Central memory CD8-positive, alpha-beta T cell (primary cell): ENCODE measurements at regions not wholly inside any gene's neighbourhood (a gene's known extent, or its start where the extent isn't known, plus 50 kb on each side); places are given as distances from the start of the nearest gene placed in this dataset.

Experiments
- ATAC-seq: fragments of 150-1000 bp; cut with Tn5 transposase; replicated peaks from 2 replicates; pipeline ENCODE4 v1.10.0; 2022; ENCODE audit warnings: mild to moderate bottlenecking, moderate FRiP score, moderate number of reproducible peaks; ENCODE audit not compliant: poor library complexity, severe bottlenecking; ENCODE audit errors: extremely low read depth
- DNase-seq, 2 donors: peaks; one replicate each; pipeline ENCODE4 v3.0.0; 2021; ENCODE audit warnings: low spot score in 2 of 2
- H3K27ac Mint-ChIP-seq: one replicate; pipeline ENCODE4 v1.8.0; 2022; ENCODE audit warnings: low read depth, mild to moderate bottlenecking, moderate library complexity, mixed read lengths
- H3K27me3 Mint-ChIP-seq: one replicate; pipeline ENCODE4 v1.8.0; 2022; ENCODE audit warnings: mixed read lengths
- H3K36me3 Mint-ChIP-seq: one replicate; pipeline ENCODE4 v1.8.0; 2022; ENCODE audit warnings: mild to moderate bottlenecking, moderate library complexity, mixed read lengths; ENCODE audit not compliant: insufficient read depth
- H3K4me1 Mint-ChIP-seq: one replicate; pipeline ENCODE4 v1.8.0; 2022; ENCODE audit warnings: mixed read lengths
- H3K4me3 Mint-ChIP-seq: one replicate; pipeline ENCODE4 v1.8.0; 2022; ENCODE audit warnings: mild to moderate bottlenecking, moderate library complexity, mixed read lengths
- H3K9me3 Mint-ChIP-seq: one replicate; pipeline ENCODE4 v1.8.0; 2022; ENCODE audit warnings: mixed read lengths

- no peak overlapping the region for H3K4me3 Mint-ChIP-seq
- H3K9me3 Mint-ChIP-seq, result no peaks in the 10 kb centered on the region
- peaks cover 27% of the 10 kb centered on the region for H3K4me1 Mint-ChIP-seq
- no peak for ATAC-seq
- no peaks in the 10 kb centered on the region for H3K27me3 Mint-ChIP-seq
- H3K36me3 Mint-ChIP-seq, result peaks cover 5% of the 10 kb centered on the region
- no peak for DNase-seq
- no peak overlapping the region for H3K27ac Mint-ChIP-seq
Observed at GRCh38 chr5:42963412-42963811, 76.7 kb downstream of the ANXA2R start.

GRCh38 chr5:42962124-42962523 is 78.0 kb downstream of the ANXA2R start:
- Mint-ChIP-seq H3K4me3 (no peak overlapping the region), H3K36me3 (peaks cover 5% of the 10 kb centered on the region), H3K4me1 (peaks cover 27% of the 10 kb centered on the region), H3K27me3 (no peaks in the 10 kb centered on the region), H3K27ac (peak overlapping the region; percentile 86), H3K9me3 (no peaks in the 10 kb centered on the region)
- peak; percentile 56 for ATAC-seq
- DNase-seq, result no peak

- H3K36me3 Mint-ChIP-seq, result peaks cover 3% of the 10 kb centered on the region
- DNase-seq, result no peak
- no peak overlapping the region for H3K27ac Mint-ChIP-seq
- H3K4me1 Mint-ChIP-seq, result peaks cover 19% of the 10 kb centered on the region
- no peaks in the 10 kb centered on the region for H3K9me3 Mint-ChIP-seq
- H3K4me3 Mint-ChIP-seq, result no peak overlapping the region
- H3K27me3 Mint-ChIP-seq, result no peaks in the 10 kb centered on the region
- no peak for ATAC-seq
Observed at GRCh38 chr5:42960506-42960905, 79.6 kb downstream of the ANXA2R start.

- H3K27ac Mint-ChIP-seq, result no peak overlapping the region
- no peaks in the 10 kb centered on the region for H3K27me3 Mint-ChIP-seq
- ATAC-seq (no peak), DNase-seq (no peak)
- peaks cover 10% of the 10 kb centered on the region for H3K4me1 Mint-ChIP-seq
- H3K9me3 Mint-ChIP-seq, result peaks cover 5% of the 10 kb centered on the region
- H3K36me3 Mint-ChIP-seq, result peaks cover 17% of the 10 kb centered on the region
- no peak overlapping the region for H3K4me3 Mint-ChIP-seq
Observed at GRCh38 chr5:42956551-42956950, 83.6 kb downstream of the ANXA2R start.

- DNase-seq, result no peak
- peak overlapping the region; percentile 93 for H3K4me3 Mint-ChIP-seq
- H3K4me1 Mint-ChIP-seq, result peaks cover 34% of the 10 kb centered on the region
- peak overlapping the region; percentile 100 for H3K27ac Mint-ChIP-seq
- H3K27me3 Mint-ChIP-seq, result no peaks in the 10 kb centered on the region
- H3K9me3 Mint-ChIP-seq, result peaks cover 5% of the 10 kb centered on the region
- ATAC-seq, result no peak
- H3K36me3 Mint-ChIP-seq, result peaks cover 38% of the 10 kb centered on the region
Observed at GRCh38 chr5:42953041-42953440, 87.1 kb downstream of the ANXA2R start.

- no peak for ATAC-seq
- DNase-seq, result no peak
- H3K4me3 Mint-ChIP-seq, result peak overlapping the region; percentile 93
- peak overlapping the region; percentile 100 for H3K27ac Mint-ChIP-seq
- H3K4me1 Mint-ChIP-seq, result peaks cover 34% of the 10 kb centered on the region
- peaks cover 5% of the 10 kb centered on the region for H3K9me3 Mint-ChIP-seq
- peaks cover 38% of the 10 kb centered on the region for H3K36me3 Mint-ChIP-seq
- no peaks in the 10 kb centered on the region for H3K27me3 Mint-ChIP-seq
Observed at GRCh38 chr5:42952578-42952974, 87.5 kb downstream of the ANXA2R start.

- peaks cover 34% of the 10 kb centered on the region for H3K4me1 Mint-ChIP-seq
- H3K9me3 Mint-ChIP-seq, result peaks cover 5% of the 10 kb centered on the region
- ATAC-seq (peak; percentile 53), DNase-seq (peak; percentile 69 to 84)
- no peaks in the 10 kb centered on the region for H3K27me3 Mint-ChIP-seq
- H3K4me3 Mint-ChIP-seq, result peak overlapping the region; percentile 93
- H3K36me3 Mint-ChIP-seq, result peaks cover 38% of the 10 kb centered on the region
- peak overlapping the region; percentile 100 for H3K27ac Mint-ChIP-seq
Observed at GRCh38 chr5:42951293-42951840, 88.8 kb downstream of the ANXA2R start.

GRCh38 chr5:42950456-42951292 is 89.4 kb downstream of the ANXA2R start:
- peak overlapping the region; percentile 93 for H3K4me3 Mint-ChIP-seq
- H3K27ac Mint-ChIP-seq, result peak overlapping the region; percentile 100
- H3K4me1 Mint-ChIP-seq, result peaks cover 34% of the 10 kb centered on the region

GRCh38 chr5:42950116-42950455 is 90.0 kb downstream of the ANXA2R start:
- peak overlapping the region; percentile 93 for H3K4me3 Mint-ChIP-seq
- H3K9me3 Mint-ChIP-seq, result peaks cover under 1% of the 10 kb centered on the region
- peaks cover 38% of the 10 kb centered on the region for H3K36me3 Mint-ChIP-seq
- H3K4me1 Mint-ChIP-seq, result peaks cover 34% of the 10 kb centered on the region
- ATAC-seq (no peak), DNase-seq (no peak)
- H3K27me3 Mint-ChIP-seq, result no peaks in the 10 kb centered on the region
- H3K27ac Mint-ChIP-seq, result peak overlapping the region; percentile 100

More at GRCh38 chr5:42950456-42951292, 89.4 kb downstream of the ANXA2R start:
- DNase-seq, result peak; percentile 42 to 56
- no peaks in the 10 kb centered on the region for H3K27me3 Mint-ChIP-seq
- H3K9me3 Mint-ChIP-seq, result peaks cover 5% of the 10 kb centered on the region
- peaks cover 38% of the 10 kb centered on the region for H3K36me3 Mint-ChIP-seq
- peak; percentile 16 for ATAC-seq

GRCh38 chr5:42949348-42950115 is 90.6 kb downstream of the ANXA2R start:
- H3K36me3 Mint-ChIP-seq, result peaks cover 38% of the 10 kb centered on the region

GRCh38 chr5:42948961-42949347 is 91.2 kb downstream of the ANXA2R start:
- H3K36me3 Mint-ChIP-seq, result peaks cover 36% of the 10 kb centered on the region
- ATAC-seq (no peak), DNase-seq (no peak)
- H3K27me3 Mint-ChIP-seq, result no peaks in the 10 kb centered on the region
- H3K9me3 Mint-ChIP-seq, result no peaks in the 10 kb centered on the region
- H3K27ac Mint-ChIP-seq, result peak overlapping the region; percentile 100
- H3K4me3 Mint-ChIP-seq, result peak overlapping the region; percentile 93
- H3K4me1 Mint-ChIP-seq, result peaks cover 34% of the 10 kb centered on the region

More at GRCh38 chr5:42949348-42950115, 90.6 kb downstream of the ANXA2R start:
- peak overlapping the region; percentile 100 for H3K27ac Mint-ChIP-seq
- peak overlapping the region; percentile 93 for H3K4me3 Mint-ChIP-seq
- H3K4me1 Mint-ChIP-seq, result peaks cover 34% of the 10 kb centered on the region
- H3K9me3 Mint-ChIP-seq, result no peaks in the 10 kb centered on the region
- ATAC-seq (peak; percentile 30), DNase-seq (peak; percentile 53 to 71)
- no peaks in the 10 kb centered on the region for H3K27me3 Mint-ChIP-seq

GRCh38 chr5:42944989-42945388 is 95.1 kb downstream of the ANXA2R start:
- Mint-ChIP-seq H3K9me3 (no peaks in the 10 kb centered on the region), H3K4me3 (no peak overlapping the region), H3K36me3 (peaks cover 10% of the 10 kb centered on the region), H3K4me1 (peaks cover 12% of the 10 kb centered on the region), H3K27me3 (no peaks in the 10 kb centered on the region), H3K27ac (no peak overlapping the region)
- ATAC-seq (no peak), DNase-seq (no peak)
